NCI-H146 (cell line): ENCODE measurements at regions not wholly inside any gene's neighbourhood (a gene's known extent, or its start where the extent isn't known, plus 50 kb on each side); places are given as distances from the start of the nearest gene placed in this dataset.
A peak's percentile ranks its signal among the peaks of the same experiment; 100 is the strongest.
"Not testable (repeated sequence)": the region's sequence is repeated elsewhere in the genome, so short reads cannot be mapped to it uniquely, and the experiment has no call there.

Source experiments
- DNase-seq: peaks from one replicate; lab custom pipeline; 2025; lab: John Stamatoyannopoulos, UW

DNA sequence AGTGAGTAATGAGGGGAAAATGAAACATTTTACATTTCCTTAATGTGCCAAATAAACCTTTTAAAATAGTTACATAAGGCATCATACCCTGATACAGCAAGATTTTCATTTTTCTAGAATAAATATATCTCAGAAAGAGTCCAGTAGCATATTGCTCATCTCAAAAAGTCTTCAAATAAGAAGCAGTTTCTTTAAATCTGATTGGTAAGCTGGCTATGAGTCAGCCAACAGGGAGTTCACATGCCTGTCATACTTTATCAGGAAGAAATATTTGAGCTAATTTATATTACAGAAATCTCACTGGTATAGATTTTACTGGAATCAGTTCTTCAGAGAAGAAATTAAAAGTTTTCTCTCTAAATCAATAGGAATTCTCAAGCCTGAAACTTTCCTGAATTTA lies 258.1 kb downstream of the C11orf87 start:
- DNase-seq: no peak

- not testable (repeated sequence) for DNase-seq
Measured at GRCh38 chr11:109682788-109683187, 260.8 kb downstream of the C11orf87 start.

GRCh38 chr11:109695696-109696095 lies 273.7 kb downstream of the C11orf87 start:
- no peak for DNase-seq

GRCh38 chr11:109696191-109696897 lies 274.4 kb downstream of the C11orf87 start:
- DNase-seq: no peak

GRCh38 chr11:109697140-109697843 lies 275.3 kb downstream of the C11orf87 start:
- peak; percentile 46 for DNase-seq

GRCh38 chr11:109698237-109698636 lies 276.2 kb downstream of the C11orf87 start:
- no peak for DNase-seq

DNA sequence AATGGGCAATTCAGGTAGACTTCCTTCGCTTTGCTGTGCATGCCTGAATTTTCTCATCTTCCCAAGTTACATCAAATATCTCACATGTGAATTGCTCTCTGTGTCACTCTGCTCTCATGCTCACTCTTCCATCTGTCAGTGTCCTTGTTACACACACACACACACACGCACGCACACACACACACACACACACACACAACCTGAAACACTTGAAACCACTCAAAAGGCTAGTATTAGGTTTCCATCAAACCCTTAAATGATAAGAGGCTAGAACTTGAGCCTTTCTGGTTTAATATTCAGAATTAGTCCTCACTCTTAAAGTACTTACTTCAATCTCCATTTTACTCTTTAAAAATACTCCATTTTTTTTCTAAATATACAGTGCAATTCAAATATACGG lies 282.4 kb downstream of the C11orf87 start:
- peak; percentile 4 for DNase-seq

DNA sequence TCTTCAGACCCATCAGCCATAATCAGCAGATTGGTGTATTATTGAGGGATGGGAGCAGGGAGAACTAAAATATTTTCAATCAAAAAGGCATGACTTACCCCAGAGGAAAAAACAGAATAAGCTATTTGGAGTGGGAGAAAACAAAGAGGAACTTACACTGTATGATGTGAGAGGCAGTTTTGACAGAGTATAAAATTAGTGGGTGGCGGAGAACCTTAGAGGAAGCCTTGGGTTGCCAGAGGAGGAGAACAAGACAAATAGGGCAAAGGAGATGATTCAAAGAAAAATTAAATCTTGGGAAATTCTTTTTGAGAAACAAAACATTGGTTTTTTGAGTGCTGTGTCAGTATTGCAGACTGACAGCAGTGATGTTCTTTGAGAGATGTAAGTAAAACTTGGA lies 285.0 kb downstream of the C11orf87 start:
- DNase-seq: no peak

DNA sequence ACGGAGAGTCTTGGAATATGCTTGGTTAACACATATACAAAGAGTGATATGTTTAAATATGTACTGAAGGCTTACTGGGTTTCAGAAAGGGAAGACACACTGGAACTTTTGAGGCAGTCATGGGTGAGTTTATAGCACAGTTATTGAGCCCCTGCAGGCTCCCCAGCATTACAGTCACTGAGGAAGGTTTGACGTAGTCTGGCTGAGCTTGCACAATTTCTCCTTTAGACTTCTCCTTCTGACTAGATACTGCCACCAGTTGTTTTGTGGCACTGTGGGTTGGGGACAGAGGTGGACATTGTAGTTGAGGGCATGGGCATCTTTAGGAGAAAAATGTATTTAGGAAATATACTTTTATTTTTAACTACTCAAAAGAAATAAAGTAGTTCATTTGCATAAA lies 285.4 kb downstream of the C11orf87 start:
- no peak for DNase-seq

GRCh38 chr11:109708184-109708583 lies 286.2 kb downstream of the C11orf87 start:
- DNase-seq: peak; percentile 2

- DNase-seq: not testable (repeated sequence)
Measured at GRCh38 chr11:109714444-109714843, 292.5 kb downstream of the C11orf87 start.

- not testable (repeated sequence) for DNase-seq
Measured at GRCh38 chr11:109715424-109715823, 293.4 kb downstream of the C11orf87 start.

DNA sequence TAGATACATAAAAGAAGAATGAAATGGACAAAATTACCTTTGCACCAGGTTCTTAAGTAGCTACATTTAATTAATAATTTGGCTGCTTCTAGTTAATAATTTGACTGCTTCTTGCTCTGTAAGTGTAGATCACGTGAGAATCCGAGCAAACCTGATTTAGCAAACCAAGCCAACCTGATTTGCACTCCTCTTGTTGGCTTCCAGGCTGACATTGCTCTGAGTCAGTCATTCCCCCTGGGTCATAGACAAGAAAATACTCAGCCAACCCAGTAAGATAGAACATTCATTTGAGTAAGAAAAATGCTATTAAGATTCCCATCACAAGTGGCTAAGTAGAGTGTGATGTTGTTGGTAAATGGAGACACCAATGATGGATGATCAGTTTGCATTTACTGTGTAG lies 304.1 kb downstream of the C11orf87 start:
- no peak for DNase-seq

- DNase-seq: no peak
Measured at GRCh38 chr11:109728056-109728455, 306.1 kb downstream of the C11orf87 start.

- peak; percentile 94 for DNase-seq
Measured at GRCh38 chr11:109729761-109730160, 307.8 kb downstream of the C11orf87 start.

DNA sequence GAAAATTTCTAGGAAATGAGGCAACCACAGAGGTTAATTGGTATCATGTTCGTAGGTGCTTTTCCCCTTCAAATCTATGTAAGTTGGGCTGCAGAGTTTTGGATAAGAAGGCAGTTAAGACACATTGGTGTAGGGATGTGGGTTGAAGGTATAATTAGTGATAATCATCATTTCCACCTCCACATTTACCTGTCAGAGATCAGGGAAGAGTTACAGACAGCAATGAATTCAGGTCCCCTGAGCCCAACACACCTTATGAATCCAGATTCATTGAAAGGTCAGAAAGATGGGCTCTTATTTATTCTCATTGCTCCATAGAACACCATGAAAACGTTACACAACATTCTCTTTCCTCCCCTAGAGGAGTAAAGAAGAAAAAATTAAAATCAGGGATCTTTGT lies 308.7 kb downstream of the C11orf87 start:
- DNase-seq: peak; percentile 9

- no peak for DNase-seq
Measured at GRCh38 chr11:109731451-109731850, 309.5 kb downstream of the C11orf87 start.

- DNase-seq: no peak
Measured at GRCh38 chr11:109733245-109733644, 311.3 kb downstream of the C11orf87 start.

GRCh38 chr11:109734566-109734965 lies 312.6 kb downstream of the C11orf87 start:
- DNase-seq: no peak

GRCh38 chr11:109735128-109735527 lies 313.1 kb downstream of the C11orf87 start:
- no peak for DNase-seq

DNA sequence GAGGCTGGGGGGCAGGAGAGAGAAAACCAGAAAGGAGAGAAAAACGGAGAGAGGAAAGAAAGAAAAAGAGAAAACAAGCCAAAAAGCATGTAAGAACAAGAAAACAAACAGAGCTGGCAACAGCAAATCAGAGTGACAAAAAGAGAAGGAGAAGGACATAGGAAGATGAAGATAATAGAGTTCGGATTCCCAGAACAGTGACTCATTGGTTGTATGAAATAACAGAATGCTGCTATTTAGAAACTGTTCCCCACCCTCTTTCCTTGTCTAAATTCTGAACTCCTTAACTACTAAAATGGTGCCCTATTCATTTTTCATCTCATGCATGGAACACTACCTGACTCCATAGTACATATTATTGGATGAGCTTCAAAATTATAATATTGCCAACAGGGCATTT lies 317.4 kb downstream of the C11orf87 start:
- no peak for DNase-seq

GRCh38 chr11:109745996-109746625 lies 324.1 kb downstream of the C11orf87 start:
- no peak for DNase-seq

- DNase-seq: no peak
Measured at GRCh38 chr11:109747839-109748238, 325.8 kb downstream of the C11orf87 start.
